ENCODE measurements at regions not wholly inside any gene's neighbourhood (a gene's known extent, or its start where the extent isn't known, plus 50 kb on each side); places are given as distances from the start of the nearest gene placed in this dataset.

- H3K79me2 ChIP-seq (ENCODE audit: control insufficient read depth, insufficient read depth, low read length, poor library complexity), result no peaks in the 10 kb centered on the region
- WGBS (ENCODE audit: extremely low coverage, insufficient coverage, insufficient read length), result no CpG with 5 or more reads among the region's 4 CpGs
- DNase-seq, result no peak
Observed at GRCh38 chr13:89936256-89936655, 1411.2 kb upstream of the MIR17HG start.

GRCh38 chr13:89937420-89937819 is 1410.1 kb upstream of the MIR17HG start:
- no peak overlapping the region for H3K9ac ChIP-seq (ENCODE audit: low read length)
- no peaks in the 10 kb centered on the region for H3K9me3 ChIP-seq (ENCODE audit: insufficient read depth, low read depth, low read length)
- no peaks in the 10 kb centered on the region for H3K79me1 ChIP-seq (ENCODE audit: low read length)
- H4K91ac ChIP-seq (ENCODE audit: low read depth, low read length), result no peak overlapping the region
- H3K36me3 ChIP-seq (ENCODE audit: control insufficient read depth in 1 of 2, insufficient read depth in 2 of 2, low read length in 2 of 2), result no peaks in the 10 kb centered on the region
- no peak overlapping the region for H4K12ac ChIP-seq (ENCODE audit: low read depth, low read length)
- H2BK120ac ChIP-seq (ENCODE audit: insufficient read depth, low read length, poor library complexity), result no peak overlapping the region
- H2AK5ac ChIP-seq (ENCODE audit: low read length), result no peak overlapping the region
- H2BK12ac ChIP-seq (ENCODE audit: low read length), result no peak overlapping the region
- no peaks in the 10 kb centered on the region for H3K27me3 ChIP-seq (ENCODE audit: insufficient read depth, low read length)
- no CpG with 5 or more reads among the region's 3 CpGs for WGBS (ENCODE audit: extremely low coverage, insufficient coverage, insufficient read length)
- H4K8ac ChIP-seq (ENCODE audit: low read depth, low read length), result no peak overlapping the region
- no peak overlapping the region for H2BK5ac ChIP-seq (ENCODE audit: low read depth, low read length, poor library complexity)
- H3K4ac ChIP-seq (ENCODE audit: low read depth, low read length), result no peak overlapping the region
- H3K27ac ChIP-seq (ENCODE audit: low read depth, low read length), result no peak overlapping the region
- H3K4me1 ChIP-seq (ENCODE audit: control insufficient read depth in 1 of 2, insufficient read depth in 2 of 2, low read length in 2 of 2), result no peaks in the 10 kb centered on the region
- H2AFZ ChIP-seq (ENCODE audit: insufficient read depth, low read length, poor library complexity), result no peak overlapping the region
- no peak overlapping the region for H3K23ac ChIP-seq (ENCODE audit: low read length)
- no peaks in the 10 kb centered on the region for H3K79me2 ChIP-seq (ENCODE audit: control insufficient read depth, insufficient read depth, low read length, poor library complexity)
- no peak for DNase-seq
- no peak overlapping the region for H3K4me3 ChIP-seq (ENCODE audit: low read depth, low read length)
- H3K18ac ChIP-seq (ENCODE audit: low read length), result no peak overlapping the region
- H3K14ac ChIP-seq (ENCODE audit: low read length), result no peak overlapping the region
- H3K4me2 ChIP-seq (ENCODE audit: low read length), result no peak overlapping the region

More at GRCh38 chr13:89936256-89936655, 1411.2 kb upstream of the MIR17HG start:
- Histone ChIP-seq H2BK12ac (ENCODE audit: low read length) (no peak overlapping the region), H4K91ac (ENCODE audit: low read depth, low read length) (no peak overlapping the region), H3K18ac (ENCODE audit: low read length) (no peak overlapping the region), H4K8ac (ENCODE audit: low read depth, low read length) (no peak overlapping the region), H3K9ac (ENCODE audit: low read length) (no peak overlapping the region), H2AFZ (ENCODE audit: insufficient read depth, low read length, poor library complexity) (no peak overlapping the region), H3K9me3 (ENCODE audit: insufficient read depth, low read depth, low read length) (no peaks in the 10 kb centered on the region), H4K12ac (ENCODE audit: low read depth, low read length) (no peak overlapping the region), H3K4me2 (ENCODE audit: low read length) (no peak overlapping the region), H3K36me3 (ENCODE audit: control insufficient read depth in 1 of 2, insufficient read depth in 2 of 2, low read length in 2 of 2) (no peaks in the 10 kb centered on the region), H3K27ac (ENCODE audit: low read depth, low read length) (no peak overlapping the region), H2BK120ac (ENCODE audit: insufficient read depth, low read length, poor library complexity) (no peak overlapping the region), H2AK5ac (ENCODE audit: low read length) (no peak overlapping the region), H3K79me1 (ENCODE audit: low read length) (no peaks in the 10 kb centered on the region), H3K23ac (ENCODE audit: low read length) (no peak overlapping the region), H3K27me3 (ENCODE audit: insufficient read depth, low read length) (no peaks in the 10 kb centered on the region), H2BK5ac (ENCODE audit: low read depth, low read length, poor library complexity) (no peak overlapping the region), H3K14ac (ENCODE audit: low read length) (no peak overlapping the region), H3K4me1 (ENCODE audit: control insufficient read depth in 1 of 2, insufficient read depth in 2 of 2, low read length in 2 of 2) (no peaks in the 10 kb centered on the region), H3K4me3 (ENCODE audit: low read depth, low read length) (no peak overlapping the region), H3K4ac (ENCODE audit: low read depth, low read length) (no peak overlapping the region)

GRCh38 chr13:89940383-89940782 is 1407.1 kb upstream of the MIR17HG start:
- no peak overlapping the region for H3K18ac ChIP-seq (ENCODE audit: low read length)
- no peak overlapping the region for H3K23ac ChIP-seq (ENCODE audit: low read length)
- H2BK5ac ChIP-seq (ENCODE audit: low read depth, low read length, poor library complexity), result no peak overlapping the region
- no peak overlapping the region for H3K4me2 ChIP-seq (ENCODE audit: low read length)
- no peak overlapping the region for H3K14ac ChIP-seq (ENCODE audit: low read length)
- H2BK120ac ChIP-seq (ENCODE audit: insufficient read depth, low read length, poor library complexity), result no peak overlapping the region
- H3K4ac ChIP-seq (ENCODE audit: low read depth, low read length), result no peak overlapping the region
- H3K9me3 ChIP-seq (ENCODE audit: insufficient read depth, low read depth, low read length), result no peaks in the 10 kb centered on the region
- H4K8ac ChIP-seq (ENCODE audit: low read depth, low read length), result no peak overlapping the region
- H3K4me3 ChIP-seq (ENCODE audit: low read depth, low read length), result no peak overlapping the region
- DNase-seq, result no peak
- no peak overlapping the region for H2AK5ac ChIP-seq (ENCODE audit: low read length)
- H3K36me3 ChIP-seq (ENCODE audit: control insufficient read depth in 1 of 2, insufficient read depth in 2 of 2, low read length in 2 of 2), result no peaks in the 10 kb centered on the region
- no peaks in the 10 kb centered on the region for H3K79me1 ChIP-seq (ENCODE audit: low read length)
- no peaks in the 10 kb centered on the region for H3K4me1 ChIP-seq (ENCODE audit: control insufficient read depth in 1 of 2, insufficient read depth in 2 of 2, low read length in 2 of 2)
- H2BK12ac ChIP-seq (ENCODE audit: low read length), result no peak overlapping the region
- H3K27ac ChIP-seq (ENCODE audit: low read depth, low read length), result no peak overlapping the region
- H3K9ac ChIP-seq (ENCODE audit: low read length), result no peak overlapping the region
- no peak overlapping the region for H4K91ac ChIP-seq (ENCODE audit: low read depth, low read length)
- no CpG with 5 or more reads among the region's 1 CpG for WGBS (ENCODE audit: extremely low coverage, insufficient coverage, insufficient read length)
- no peak overlapping the region for H4K12ac ChIP-seq (ENCODE audit: low read depth, low read length)
- no peaks in the 10 kb centered on the region for H3K79me2 ChIP-seq (ENCODE audit: control insufficient read depth, insufficient read depth, low read length, poor library complexity)
- H2AFZ ChIP-seq (ENCODE audit: insufficient read depth, low read length, poor library complexity), result no peak overlapping the region
- no peaks in the 10 kb centered on the region for H3K27me3 ChIP-seq (ENCODE audit: insufficient read depth, low read length)

- Histone ChIP-seq H2BK120ac (ENCODE audit: insufficient read depth, low read length, poor library complexity) (no peak overlapping the region), H3K4me3 (ENCODE audit: low read depth, low read length) (no peak overlapping the region), H3K14ac (ENCODE audit: low read length) (no peak overlapping the region), H3K23ac (ENCODE audit: low read length) (no peak overlapping the region), H3K4me1 (ENCODE audit: control insufficient read depth in 1 of 2, insufficient read depth in 2 of 2, low read length in 2 of 2) (no peaks in the 10 kb centered on the region), H4K91ac (ENCODE audit: low read depth, low read length) (no peak overlapping the region), H2BK12ac (ENCODE audit: low read length) (no peak overlapping the region), H3K9ac (ENCODE audit: low read length) (no peak overlapping the region), H3K79me1 (ENCODE audit: low read length) (no peaks in the 10 kb centered on the region), H2BK5ac (ENCODE audit: low read depth, low read length, poor library complexity) (no peak overlapping the region), H4K8ac (ENCODE audit: low read depth, low read length) (no peak overlapping the region), H3K4ac (ENCODE audit: low read depth, low read length) (no peak overlapping the region), H3K27me3 (ENCODE audit: insufficient read depth, low read length) (no peaks in the 10 kb centered on the region), H3K18ac (ENCODE audit: low read length) (no peak overlapping the region), H2AK5ac (ENCODE audit: low read length) (no peak overlapping the region), H2AFZ (ENCODE audit: insufficient read depth, low read length, poor library complexity) (no peak overlapping the region), H4K12ac (ENCODE audit: low read depth, low read length) (no peak overlapping the region), H3K9me3 (ENCODE audit: insufficient read depth, low read depth, low read length) (no peaks in the 10 kb centered on the region), H3K4me2 (ENCODE audit: low read length) (no peak overlapping the region), H3K36me3 (ENCODE audit: control insufficient read depth in 1 of 2, insufficient read depth in 2 of 2, low read length in 2 of 2) (no peaks in the 10 kb centered on the region), H3K27ac (ENCODE audit: low read depth, low read length) (no peak overlapping the region), H3K79me2 (ENCODE audit: control insufficient read depth, insufficient read depth, low read length, poor library complexity) (no peaks in the 10 kb centered on the region)
- DNase-seq, result no peak
Observed at GRCh38 chr13:89943139-89943538, 1404.3 kb upstream of the MIR17HG start.

- H2BK120ac ChIP-seq (ENCODE audit: insufficient read depth, low read length, poor library complexity), result no peak overlapping the region
- no peak overlapping the region for H4K8ac ChIP-seq (ENCODE audit: low read depth, low read length)
- no peak overlapping the region for H2AK5ac ChIP-seq (ENCODE audit: low read length)
- H3K23ac ChIP-seq (ENCODE audit: low read length), result no peak overlapping the region
- no peak overlapping the region for H2BK12ac ChIP-seq (ENCODE audit: low read length)
- H3K27ac ChIP-seq (ENCODE audit: low read depth, low read length), result no peak overlapping the region
- DNase-seq, result no peak
- no peaks in the 10 kb centered on the region for H3K9me3 ChIP-seq (ENCODE audit: insufficient read depth, low read depth, low read length)
- no peak overlapping the region for H2BK5ac ChIP-seq (ENCODE audit: low read depth, low read length, poor library complexity)
- H4K91ac ChIP-seq (ENCODE audit: low read depth, low read length), result no peak overlapping the region
- no peak overlapping the region for H3K18ac ChIP-seq (ENCODE audit: low read length)
- no peak overlapping the region for H3K4me3 ChIP-seq (ENCODE audit: low read depth, low read length)
- H3K27me3 ChIP-seq (ENCODE audit: insufficient read depth, low read length), result no peaks in the 10 kb centered on the region
- H3K4me1 ChIP-seq (ENCODE audit: control insufficient read depth in 1 of 2, insufficient read depth in 2 of 2, low read length in 2 of 2), result no peaks in the 10 kb centered on the region
- H3K79me1 ChIP-seq (ENCODE audit: low read length), result no peaks in the 10 kb centered on the region
- H3K4ac ChIP-seq (ENCODE audit: low read depth, low read length), result no peak overlapping the region
- no peak overlapping the region for H2AFZ ChIP-seq (ENCODE audit: insufficient read depth, low read length, poor library complexity)
- H3K14ac ChIP-seq (ENCODE audit: low read length), result no peak overlapping the region
- no peak overlapping the region for H4K12ac ChIP-seq (ENCODE audit: low read depth, low read length)
- no peaks in the 10 kb centered on the region for H3K79me2 ChIP-seq (ENCODE audit: control insufficient read depth, insufficient read depth, low read length, poor library complexity)
- H3K36me3 ChIP-seq (ENCODE audit: control insufficient read depth in 1 of 2, insufficient read depth in 2 of 2, low read length in 2 of 2), result no peaks in the 10 kb centered on the region
- no peak overlapping the region for H3K4me2 ChIP-seq (ENCODE audit: low read length)
- H3K9ac ChIP-seq (ENCODE audit: low read length), result no peak overlapping the region
Observed at GRCh38 chr13:89950225-89950624, 1397.3 kb upstream of the MIR17HG start.

All from trophoblast cell (in vitro differentiated cells and primary cell).